ENCODE measurements at regions not wholly inside any gene's neighbourhood (a gene's known extent, or its start where the extent isn't known, plus 50 kb on each side); places are given as distances from the start of the nearest gene placed in this dataset.

DNA sequence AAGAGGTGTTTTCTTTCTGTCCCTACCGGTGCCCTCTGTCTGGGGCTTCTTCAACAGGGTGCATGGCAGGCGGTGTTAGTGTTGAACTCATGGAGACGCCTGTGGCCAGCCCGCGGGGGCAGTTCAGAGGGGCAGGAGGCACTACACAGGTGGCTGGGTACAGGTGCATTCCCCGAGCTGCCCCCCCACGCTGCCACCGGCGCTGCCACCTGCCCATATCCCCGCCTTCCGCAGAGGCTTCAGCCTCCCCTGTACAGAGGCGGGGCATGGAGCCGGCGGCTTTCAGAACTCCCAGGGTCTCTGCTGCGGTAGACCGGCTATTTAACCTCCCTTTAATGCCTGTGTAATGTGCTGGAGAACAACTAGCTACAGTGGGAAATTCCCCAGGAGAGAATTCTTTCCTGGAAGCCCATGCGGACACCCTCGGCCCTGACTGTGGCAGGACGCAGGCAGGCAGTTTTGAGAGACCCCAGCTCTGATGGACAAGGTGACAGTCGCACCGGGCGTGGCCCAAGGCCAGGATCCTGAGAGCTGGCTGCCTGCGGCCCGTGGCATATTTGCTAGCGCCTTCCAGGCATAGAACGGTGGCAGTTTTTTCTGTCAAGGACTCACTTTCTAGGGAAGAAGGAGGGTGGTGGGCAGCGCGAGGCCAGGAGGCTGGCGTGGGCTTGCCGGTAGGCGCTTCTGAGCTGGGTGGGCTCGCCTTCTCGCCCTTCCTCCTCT is 53.7 kb upstream of the ZNF32 start:
- no peak for DNase-seq

DNA sequence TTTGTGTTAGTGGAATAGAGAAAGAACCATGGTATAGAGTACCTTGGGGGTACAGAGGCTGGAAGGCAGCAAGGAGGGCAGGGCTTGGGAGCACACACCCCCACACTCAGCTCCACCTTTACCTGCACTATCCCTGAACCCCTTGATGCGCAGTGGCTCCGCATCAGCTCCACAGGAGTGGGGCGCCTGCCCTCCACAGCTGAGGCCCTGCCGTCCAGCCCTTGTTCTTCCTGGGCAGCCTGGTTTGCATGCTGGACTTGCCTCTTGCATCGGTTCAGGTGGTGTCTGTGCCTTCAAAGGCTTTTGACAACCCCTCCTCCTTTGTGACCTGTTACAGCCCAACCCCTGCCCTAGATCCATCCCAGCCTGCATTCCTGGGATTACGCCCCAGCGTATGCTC is 52.6 kb upstream of the ZNF32 start:
- DNase-seq = no peak

DNA sequence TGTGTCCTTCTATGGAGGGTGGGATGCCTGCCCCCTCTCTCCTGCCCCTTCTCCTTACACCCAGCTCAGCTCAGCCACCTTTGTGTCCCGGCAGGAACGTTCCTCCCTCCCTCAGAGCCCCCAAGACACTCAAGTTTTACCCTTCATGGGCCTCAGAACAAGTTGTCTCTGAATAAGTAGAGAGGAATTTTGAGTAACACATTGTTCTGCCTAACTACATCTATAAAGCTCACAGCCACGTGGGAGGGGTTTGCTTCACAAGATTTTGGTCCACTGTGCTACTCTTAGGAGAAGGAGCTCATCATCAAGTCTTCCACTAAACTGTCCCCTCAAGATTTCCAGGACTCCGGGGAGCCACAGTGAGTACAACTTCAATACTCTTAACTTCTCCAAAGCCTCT is 51.6 kb upstream of the ZNF32 start:
- DNase-seq = no peak

DNA sequence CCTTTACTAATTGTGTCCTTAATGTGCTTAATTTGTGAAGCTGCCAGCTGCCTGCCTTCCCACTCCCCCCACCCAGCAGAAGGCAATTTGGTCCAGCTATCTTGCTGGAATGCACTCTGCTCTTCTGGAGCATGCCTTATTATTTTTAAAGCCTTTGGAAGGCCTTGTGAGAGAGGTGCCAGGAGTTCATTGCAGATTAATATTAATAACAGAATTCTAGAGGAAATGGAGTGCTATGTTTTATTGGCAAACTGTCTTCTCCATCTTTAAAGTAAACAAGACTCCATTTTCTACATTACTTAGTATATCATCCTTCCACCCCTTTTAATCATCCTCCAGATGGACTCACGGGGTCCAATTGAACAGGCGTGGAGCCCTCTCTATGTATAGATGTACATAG is 50.8 kb upstream of the ZNF32 start:
- no peak for DNase-seq

Measured in stimulated activated CD4-positive, alpha-beta T cell treated with anti-CD3 and anti-CD28 coated beads, Interleukin-1b, Interleukin-23, amount 100 ng/mL, for 48 hours (primary cell).